ENCODE measurements at regions not wholly inside any gene's neighbourhood (a gene's known extent, or its start where the extent isn't known, plus 50 kb on each side); places are given as distances from the start of the nearest gene placed in this dataset.

DNA sequence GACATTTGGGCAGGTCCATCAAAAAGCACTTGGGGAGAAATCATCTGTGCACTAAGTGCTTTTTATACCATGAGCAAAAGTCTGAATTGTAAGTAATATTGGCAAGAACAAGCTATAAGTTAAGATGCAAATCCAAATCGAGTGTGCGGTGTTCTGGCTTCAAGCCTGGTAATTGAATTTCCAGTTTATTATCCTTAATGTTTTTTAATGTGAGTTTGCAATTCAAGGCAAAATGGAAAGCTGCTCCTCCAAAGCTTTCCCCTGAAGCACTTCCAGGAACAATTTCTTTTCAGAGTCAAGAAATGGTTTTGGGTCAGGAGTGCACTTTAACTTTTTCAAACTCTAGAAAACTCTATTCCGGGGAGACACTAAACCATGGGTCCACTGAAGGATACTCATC, 445.7 kb downstream of the TOX3 start:
- Mint-ChIP-seq H3K27ac (no peak overlapping the region), H3K27me3 (peaks cover 18% of the 10 kb centered on the region), H3K4me3 (no peak overlapping the region), H3K36me3 (no peaks in the 10 kb centered on the region), H3K4me1 (ENCODE audit: unreplicated experiment) (no peaks in the 10 kb centered on the region), H3K9me3 (no peaks in the 10 kb centered on the region)
- TF ChIP-seq, protein P1, sequence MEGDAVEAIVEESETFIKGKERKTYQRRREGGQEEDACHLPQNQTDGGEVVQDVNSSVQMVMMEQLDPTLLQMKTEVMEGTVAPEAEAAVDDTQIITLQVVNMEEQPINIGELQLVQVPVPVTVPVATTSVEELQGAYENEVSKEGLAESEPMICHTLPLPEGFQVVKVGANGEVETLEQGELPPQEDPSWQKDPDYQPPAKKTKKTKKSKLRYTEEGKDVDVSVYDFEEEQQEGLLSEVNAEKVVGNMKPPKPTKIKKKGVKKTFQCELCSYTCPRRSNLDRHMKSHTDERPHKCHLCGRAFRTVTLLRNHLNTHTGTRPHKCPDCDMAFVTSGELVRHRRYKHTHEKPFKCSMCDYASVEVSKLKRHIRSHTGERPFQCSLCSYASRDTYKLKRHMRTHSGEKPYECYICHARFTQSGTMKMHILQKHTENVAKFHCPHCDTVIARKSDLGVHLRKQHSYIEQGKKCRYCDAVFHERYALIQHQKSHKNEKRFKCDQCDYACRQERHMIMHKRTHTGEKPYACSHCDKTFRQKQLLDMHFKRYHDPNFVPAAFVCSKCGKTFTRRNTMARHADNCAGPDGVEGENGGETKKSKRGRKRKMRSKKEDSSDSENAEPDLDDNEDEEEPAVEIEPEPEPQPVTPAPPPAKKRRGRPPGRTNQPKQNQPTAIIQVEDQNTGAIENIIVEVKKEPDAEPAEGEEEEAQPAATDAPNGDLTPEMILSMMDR (conservative IDR thresholded peaks at IDR 0.05), result no peak
- no peak for DNase-seq (ENCODE audit: extremely low spot score, unreplicated experiment)

DNA sequence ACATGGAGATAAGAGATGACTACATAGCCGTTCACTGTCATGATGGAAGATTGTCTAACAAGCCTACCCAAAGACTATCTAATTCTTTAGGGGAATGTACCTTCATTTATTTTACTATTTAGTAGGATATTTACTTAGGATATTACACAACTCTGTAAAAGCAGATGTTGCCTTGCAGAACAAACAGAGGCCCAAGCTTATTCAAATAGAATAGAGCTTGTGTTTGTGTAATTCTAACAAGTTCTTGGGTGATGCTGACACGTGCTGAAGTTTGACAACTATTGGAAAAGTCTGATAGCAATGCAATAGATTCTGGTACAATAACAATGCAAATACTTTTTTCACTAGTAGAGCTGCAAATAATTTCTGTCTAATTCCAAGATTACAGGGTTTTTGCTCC, 447.6 kb downstream of the TOX3 start:
- H3K4me3 Mint-ChIP-seq, result no peak overlapping the region
- TF ChIP-seq, protein P1 (conservative IDR thresholded peaks at IDR 0.05), result no peak
- H3K36me3 Mint-ChIP-seq, result no peaks in the 10 kb centered on the region
- H3K27me3 Mint-ChIP-seq, result peaks cover 26% of the 10 kb centered on the region
- H3K27ac Mint-ChIP-seq, result no peak overlapping the region
- no peaks in the 10 kb centered on the region for H3K4me1 Mint-ChIP-seq (ENCODE audit: unreplicated experiment)
- H3K9me3 Mint-ChIP-seq, result no peaks in the 10 kb centered on the region
- DNase-seq (ENCODE audit: extremely low spot score, unreplicated experiment), result no peak

- Mint-ChIP-seq H3K36me3 (no peaks in the 10 kb centered on the region), H3K27ac (no peak overlapping the region), H3K4me3 (no peak overlapping the region), H3K4me1 (ENCODE audit: unreplicated experiment) (no peaks in the 10 kb centered on the region), H3K27me3 (peaks cover 14% of the 10 kb centered on the region), H3K9me3 (no peaks in the 10 kb centered on the region)
- DNase-seq (ENCODE audit: extremely low spot score, unreplicated experiment), result no peak
- TF ChIP-seq, protein P1 (conservative IDR thresholded peaks at IDR 0.05), result no peak
Measured at GRCh38 chr16:52095471-52095870, 451.5 kb downstream of the TOX3 start.

DNA sequence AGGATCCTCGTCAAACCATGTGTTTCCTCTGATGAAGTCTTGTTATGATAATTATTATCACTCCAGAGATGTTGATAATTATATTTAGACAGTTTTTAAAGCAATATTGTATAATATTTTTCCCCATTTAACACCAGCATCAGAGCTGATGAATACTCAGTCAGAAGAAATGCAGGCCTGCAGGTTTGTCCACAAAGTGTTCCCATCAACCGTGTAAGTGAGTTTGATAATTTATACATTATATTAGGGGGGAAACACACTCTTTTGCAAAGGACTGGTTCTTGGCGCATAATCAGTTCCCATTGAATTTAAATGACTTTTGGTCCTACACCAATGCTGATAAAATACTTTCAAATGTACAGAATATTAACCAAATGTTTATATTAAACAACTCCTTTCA, 454.8 kb downstream of the TOX3 start:
- H3K36me3 Mint-ChIP-seq, result no peaks in the 10 kb centered on the region
- H3K4me3 Mint-ChIP-seq, result no peak overlapping the region
- no peaks in the 10 kb centered on the region for H3K9me3 Mint-ChIP-seq
- TF ChIP-seq, protein P1 (conservative IDR thresholded peaks at IDR 0.05), result no peak
- no peak for DNase-seq (ENCODE audit: extremely low spot score, unreplicated experiment)
- peaks cover 18% of the 10 kb centered on the region for H3K27me3 Mint-ChIP-seq
- H3K4me1 Mint-ChIP-seq (ENCODE audit: unreplicated experiment), result no peaks in the 10 kb centered on the region
- no peak overlapping the region for H3K27ac Mint-ChIP-seq

DNA sequence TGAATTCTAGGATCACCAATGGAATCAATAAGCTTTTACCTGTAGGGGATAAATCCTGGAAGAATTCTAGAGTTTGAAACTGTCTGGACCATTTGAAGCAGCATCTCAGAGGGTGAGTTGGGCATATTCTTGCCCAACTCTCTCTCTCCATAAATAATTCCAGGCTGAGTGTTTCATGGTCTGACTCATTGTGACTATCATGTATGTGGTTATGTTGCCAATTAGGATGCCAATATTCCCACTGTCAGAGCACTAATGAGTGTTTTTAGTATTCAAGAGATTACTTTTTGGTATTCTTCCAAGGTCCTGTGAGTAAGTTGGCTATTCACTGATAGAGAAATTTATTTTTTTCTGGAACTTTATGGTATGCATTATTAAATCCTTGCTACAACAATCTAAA, 456.9 kb downstream of the TOX3 start:
- H3K9me3 Mint-ChIP-seq, result no peaks in the 10 kb centered on the region
- TF ChIP-seq, protein P1 (conservative IDR thresholded peaks at IDR 0.05), result no peak
- H3K4me1 Mint-ChIP-seq (ENCODE audit: unreplicated experiment), result peaks cover under 1% of the 10 kb centered on the region
- H3K4me3 Mint-ChIP-seq, result no peak overlapping the region
- H3K27me3 Mint-ChIP-seq, result peaks cover 19% of the 10 kb centered on the region
- DNase-seq (ENCODE audit: extremely low spot score, unreplicated experiment), result no peak
- no peak overlapping the region for H3K27ac Mint-ChIP-seq
- no peaks in the 10 kb centered on the region for H3K36me3 Mint-ChIP-seq

GRCh38 chr16:52089476-52089875, 457.5 kb downstream of the TOX3 start:
- no peaks in the 10 kb centered on the region for H3K9me3 Mint-ChIP-seq
- TF ChIP-seq, protein P1 (conservative IDR thresholded peaks at IDR 0.05), result no peak
- peaks cover 4% of the 10 kb centered on the region for H3K4me1 Mint-ChIP-seq (ENCODE audit: unreplicated experiment)
- no peak for DNase-seq (ENCODE audit: extremely low spot score, unreplicated experiment)
- no peak overlapping the region for H3K27ac Mint-ChIP-seq
- H3K4me3 Mint-ChIP-seq, result no peak overlapping the region
- H3K36me3 Mint-ChIP-seq, result no peaks in the 10 kb centered on the region
- peaks cover 19% of the 10 kb centered on the region for H3K27me3 Mint-ChIP-seq
